Epithelial cell of esophagus (primary cell): ENCODE measurements at regions not wholly inside any gene's neighbourhood (a gene's known extent, or its start where the extent isn't known, plus 50 kb on each side); places are given as distances from the start of the nearest gene placed in this dataset.

Source experiments
- DNase-seq: peaks from one replicate; pipeline ENCODE4 v3.0.0; 2010; ENCODE audit warnings: low read depth
- H3K4me3 ChIP-seq: 2 replicates; pipeline ENCODE4 v1.5.1; 2011; ENCODE audit warnings: mild to moderate bottlenecking, low read length, control low read depth
- TF ChIP-seq, protein P1 (sequence below): IDR thresholded peaks from 2 replicates; pipeline ENCODE4 v1.5.1; 2011; ENCODE audit warnings: low read depth, mild to moderate bottlenecking, low read length, control low read depth, inconsistent platforms; ENCODE audit not compliant: insufficient read depth; ENCODE audit errors: missing control alignments

GRCh38 chr5:20129501-20129900 lies 141.5 kb upstream of the CDH18 start:
- no peak overlapping the region for H3K4me3 ChIP-seq
- DNase-seq, result no peak
- TF ChIP-seq, protein P1, sequence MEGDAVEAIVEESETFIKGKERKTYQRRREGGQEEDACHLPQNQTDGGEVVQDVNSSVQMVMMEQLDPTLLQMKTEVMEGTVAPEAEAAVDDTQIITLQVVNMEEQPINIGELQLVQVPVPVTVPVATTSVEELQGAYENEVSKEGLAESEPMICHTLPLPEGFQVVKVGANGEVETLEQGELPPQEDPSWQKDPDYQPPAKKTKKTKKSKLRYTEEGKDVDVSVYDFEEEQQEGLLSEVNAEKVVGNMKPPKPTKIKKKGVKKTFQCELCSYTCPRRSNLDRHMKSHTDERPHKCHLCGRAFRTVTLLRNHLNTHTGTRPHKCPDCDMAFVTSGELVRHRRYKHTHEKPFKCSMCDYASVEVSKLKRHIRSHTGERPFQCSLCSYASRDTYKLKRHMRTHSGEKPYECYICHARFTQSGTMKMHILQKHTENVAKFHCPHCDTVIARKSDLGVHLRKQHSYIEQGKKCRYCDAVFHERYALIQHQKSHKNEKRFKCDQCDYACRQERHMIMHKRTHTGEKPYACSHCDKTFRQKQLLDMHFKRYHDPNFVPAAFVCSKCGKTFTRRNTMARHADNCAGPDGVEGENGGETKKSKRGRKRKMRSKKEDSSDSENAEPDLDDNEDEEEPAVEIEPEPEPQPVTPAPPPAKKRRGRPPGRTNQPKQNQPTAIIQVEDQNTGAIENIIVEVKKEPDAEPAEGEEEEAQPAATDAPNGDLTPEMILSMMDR, result no peak

GRCh38 chr5:20128343-20128742 lies 140.3 kb upstream of the CDH18 start:
- DNase-seq, result no peak
- no peak overlapping the region for H3K4me3 ChIP-seq
- TF ChIP-seq, protein P1, result no peak

DNA sequence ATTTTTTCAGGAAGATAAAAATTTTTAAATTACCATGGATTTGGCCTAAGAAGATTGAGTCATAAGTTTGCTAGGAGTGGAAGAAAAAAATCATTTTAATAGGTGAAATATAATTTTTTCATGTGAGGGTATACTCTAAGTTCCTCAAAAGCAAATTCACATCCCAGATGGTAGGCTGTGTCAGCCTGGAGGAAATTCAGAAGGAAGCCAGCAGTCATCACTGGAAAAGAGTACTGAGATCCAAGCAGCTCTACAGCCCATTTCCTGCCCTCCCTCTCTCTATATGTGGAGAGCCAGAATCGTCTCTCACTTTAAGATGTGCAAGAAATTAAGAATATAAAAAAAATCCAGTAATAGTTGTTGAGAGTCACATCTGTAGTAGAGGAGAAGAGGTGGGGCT lies 126.5 kb upstream of the CDH18 start:
- DNase-seq, result no peak
- TF ChIP-seq, protein P1, result no peak
- H3K4me3 ChIP-seq, result no peak overlapping the region

GRCh38 chr5:20113931-20114330 lies 125.9 kb upstream of the CDH18 start:
- TF ChIP-seq, protein P1, result no peak
- DNase-seq, result no peak
- H3K4me3 ChIP-seq, result no peak overlapping the region

- H3K4me3 ChIP-seq, result no peak overlapping the region
- no peak for DNase-seq
- TF ChIP-seq, protein P1, result no peak
Measured at GRCh38 chr5:20113031-20113715, 125.2 kb upstream of the CDH18 start.

DNA sequence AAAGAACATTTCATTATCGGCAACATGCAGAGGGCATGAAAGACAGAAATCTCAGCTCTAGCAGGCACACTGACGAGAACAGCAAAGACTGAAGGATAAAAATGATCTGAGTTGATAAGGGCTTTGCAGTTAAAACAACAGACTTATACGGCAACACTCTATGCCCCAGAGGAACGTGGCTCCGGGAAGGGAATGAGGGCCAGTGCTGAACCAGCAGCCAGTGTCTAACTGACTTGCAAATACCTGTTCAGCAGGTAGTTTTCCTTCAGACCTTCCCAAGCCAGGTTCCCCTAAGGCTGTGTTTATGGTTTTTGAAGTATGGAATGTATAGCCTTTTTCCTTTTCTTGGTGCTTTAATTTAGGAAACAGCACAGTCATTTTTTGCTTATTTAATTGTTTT lies 121.3 kb upstream of the CDH18 start:
- TF ChIP-seq, protein P1, result no peak
- H3K4me3 ChIP-seq, result no peak overlapping the region
- DNase-seq, result peak; percentile 44

GRCh38 chr5:20105915-20106314 lies 117.9 kb upstream of the CDH18 start:
- DNase-seq, result no peak
- H3K4me3 ChIP-seq, result no peak overlapping the region
- TF ChIP-seq, protein P1, result no peak
